Duodenal mucosa (tissue), 2 donors: ENCODE measurements at regions not wholly inside any gene's neighbourhood (a gene's known extent, or its start where the extent isn't known, plus 50 kb on each side); places are given as distances from the start of the nearest gene placed in this dataset.

Source experiments
- H3K27ac ChIP-seq: one replicate; pipeline ENCODE4 v1.7.0; 2013; ENCODE audit warnings: low read depth, low read length
- H3K27me3 ChIP-seq, 2 donors: one replicate each; pipeline ENCODE4 v1.7.0; 2013; ENCODE audit warnings: low read length in 2 of 2, control low read depth in 1 of 2; ENCODE audit not compliant: insufficient read depth in 2 of 2, control insufficient read depth in 1 of 2
- H3K36me3 ChIP-seq, 2 donors: one replicate each; pipeline ENCODE4 v1.7.0; 2013; ENCODE audit warnings: low read length in 2 of 2, control low read depth in 1 of 2; ENCODE audit not compliant: insufficient read depth in 2 of 2, control insufficient read depth in 1 of 2
- H3K4me1 ChIP-seq, 2 donors: one replicate each; pipeline ENCODE4 v1.7.0; 2013; ENCODE audit warnings: low read length in 2 of 2, control low read depth in 1 of 2; ENCODE audit not compliant: insufficient read depth in 2 of 2, control insufficient read depth in 1 of 2
- H3K4me3 ChIP-seq, 2 donors: one replicate each; pipeline ENCODE4 v1.7.0; 2013; ENCODE audit warnings: low read length in 2 of 2, low read depth in 1 of 2
- H3K9ac ChIP-seq, 2 donors: one replicate each; pipeline ENCODE4 v1.7.0; 2013; ENCODE audit warnings: low read length in 2 of 2, low read depth in 1 of 2
- H3K9me3 ChIP-seq, 2 donors: one replicate each; pipeline ENCODE4 v1.7.0; 2013; ENCODE audit warnings: low read length in 2 of 2, control low read depth in 1 of 2; ENCODE audit not compliant: control insufficient read depth in 1 of 2

- Histone ChIP-seq H3K36me3 (no peaks in the 10 kb centered on the region), H3K9ac (no peak overlapping the region), H3K4me3 (no peak overlapping the region), H3K4me1 (no peaks in the 10 kb centered on the region), H3K27me3 (no peaks in the 10 kb centered on the region), H3K9me3 (no peaks in the 10 kb centered on the region), H3K27ac (no peak overlapping the region)
These were observed 51.2 kb downstream of the OR13H1 start for GRCh38 chrX:131595120-131595519.

- H3K4me3 ChIP-seq = no peak overlapping the region
- H3K9me3 ChIP-seq = no peaks in the 10 kb centered on the region
- no peak overlapping the region for H3K9ac ChIP-seq
- H3K36me3 ChIP-seq = no peaks in the 10 kb centered on the region
- H3K4me1 ChIP-seq = no peaks in the 10 kb centered on the region
- H3K27ac ChIP-seq = no peak overlapping the region
- H3K27me3 ChIP-seq = no peaks in the 10 kb centered on the region
These were observed 64.0 kb downstream of the OR13H1 start for GRCh38 chrX:131607792-131608369.

- H3K4me1 ChIP-seq = no peaks in the 10 kb centered on the region
- H3K27ac ChIP-seq = no peak overlapping the region
- H3K4me3 ChIP-seq = no peak overlapping the region
- H3K27me3 ChIP-seq = no peaks in the 10 kb centered on the region
- no peak overlapping the region for H3K9ac ChIP-seq
- H3K9me3 ChIP-seq = no peaks in the 10 kb centered on the region
- no peaks in the 10 kb centered on the region for H3K36me3 ChIP-seq
These were observed 65.6 kb downstream of the OR13H1 start for GRCh38 chrX:131609480-131609879.

GRCh38 chrX:131613260-131613659 lies 69.4 kb downstream of the OR13H1 start:
- no peak overlapping the region for H3K27ac ChIP-seq
- H3K36me3 ChIP-seq = no peaks in the 10 kb centered on the region
- no peak overlapping the region for H3K9ac ChIP-seq
- no peak overlapping the region for H3K4me3 ChIP-seq
- H3K27me3 ChIP-seq = no peaks in the 10 kb centered on the region
- no peaks in the 10 kb centered on the region for H3K4me1 ChIP-seq
- H3K9me3 ChIP-seq = no peaks in the 10 kb centered on the region

- Histone ChIP-seq H3K27ac (no peak overlapping the region), H3K9me3 (no peaks in the 10 kb centered on the region), H3K9ac (no peak overlapping the region), H3K4me3 (no peak overlapping the region), H3K27me3 (no peaks in the 10 kb centered on the region), H3K36me3 (no peaks in the 10 kb centered on the region), H3K4me1 (no peaks in the 10 kb centered on the region)
These were observed 70.4 kb downstream of the OR13H1 start for GRCh38 chrX:131614241-131614640.

- Histone ChIP-seq H3K27ac (no peak overlapping the region), H3K4me3 (no peak overlapping the region), H3K9ac (no peak overlapping the region), H3K27me3 (no peaks in the 10 kb centered on the region), H3K4me1 (no peaks in the 10 kb centered on the region), H3K36me3 (no peaks in the 10 kb centered on the region), H3K9me3 (no peaks in the 10 kb centered on the region)
These were observed 73.3 kb downstream of the OR13H1 start for GRCh38 chrX:131617182-131617581.

GRCh38 chrX:131621650-131622049 lies 77.8 kb downstream of the OR13H1 start:
- Histone ChIP-seq H3K4me1 (no peaks in the 10 kb centered on the region), H3K9ac (no peak overlapping the region), H3K27me3 (no peaks in the 10 kb centered on the region), H3K9me3 (no peaks in the 10 kb centered on the region), H3K36me3 (no peaks in the 10 kb centered on the region), H3K4me3 (no peak overlapping the region), H3K27ac (no peak overlapping the region)

- H3K36me3 ChIP-seq = no peaks in the 10 kb centered on the region
- no peak overlapping the region for H3K9ac ChIP-seq
- no peaks in the 10 kb centered on the region for H3K27me3 ChIP-seq
- no peaks in the 10 kb centered on the region for H3K9me3 ChIP-seq
- H3K27ac ChIP-seq = no peak overlapping the region
- H3K4me3 ChIP-seq = no peak overlapping the region
- no peaks in the 10 kb centered on the region for H3K4me1 ChIP-seq
These were observed 82.9 kb downstream of the OR13H1 start for GRCh38 chrX:131626681-131627296.

- no peaks in the 10 kb centered on the region for H3K9me3 ChIP-seq
- no peaks in the 10 kb centered on the region for H3K36me3 ChIP-seq
- no peak overlapping the region for H3K4me3 ChIP-seq
- H3K27ac ChIP-seq = no peak overlapping the region
- no peaks in the 10 kb centered on the region for H3K27me3 ChIP-seq
- no peaks in the 10 kb centered on the region for H3K4me1 ChIP-seq
- H3K9ac ChIP-seq = no peak overlapping the region
These were observed 86.7 kb downstream of the OR13H1 start for GRCh38 chrX:131630534-131630933.

GRCh38 chrX:131633285-131633917 lies 89.5 kb downstream of the OR13H1 start:
- Histone ChIP-seq H3K9me3 (no peaks in the 10 kb centered on the region), H3K4me1 (no peaks in the 10 kb centered on the region), H3K4me3 (no peak overlapping the region), H3K27ac (no peak overlapping the region), H3K9ac (no peak overlapping the region), H3K27me3 (no peaks in the 10 kb centered on the region), H3K36me3 (no peaks in the 10 kb centered on the region)
